Inflammatory macrophage (primary cell): ENCODE measurements at regions not wholly inside any gene's neighbourhood (a gene's known extent, or its start where the extent isn't known, plus 50 kb on each side); places are given as distances from the start of the nearest gene placed in this dataset.
A peak's percentile ranks its signal among the peaks of the same experiment; 100 is the strongest.
"Not testable (repeated sequence)": the region's sequence is repeated elsewhere in the genome, so short reads cannot be mapped to it uniquely, and the experiment has no call there.

ENCODE experiments used
- DNase-seq, 2 donors: peaks; one replicate each; pipeline ENCODE4 v3.0.0-alpha.2; 2020 to 2022

DNA sequence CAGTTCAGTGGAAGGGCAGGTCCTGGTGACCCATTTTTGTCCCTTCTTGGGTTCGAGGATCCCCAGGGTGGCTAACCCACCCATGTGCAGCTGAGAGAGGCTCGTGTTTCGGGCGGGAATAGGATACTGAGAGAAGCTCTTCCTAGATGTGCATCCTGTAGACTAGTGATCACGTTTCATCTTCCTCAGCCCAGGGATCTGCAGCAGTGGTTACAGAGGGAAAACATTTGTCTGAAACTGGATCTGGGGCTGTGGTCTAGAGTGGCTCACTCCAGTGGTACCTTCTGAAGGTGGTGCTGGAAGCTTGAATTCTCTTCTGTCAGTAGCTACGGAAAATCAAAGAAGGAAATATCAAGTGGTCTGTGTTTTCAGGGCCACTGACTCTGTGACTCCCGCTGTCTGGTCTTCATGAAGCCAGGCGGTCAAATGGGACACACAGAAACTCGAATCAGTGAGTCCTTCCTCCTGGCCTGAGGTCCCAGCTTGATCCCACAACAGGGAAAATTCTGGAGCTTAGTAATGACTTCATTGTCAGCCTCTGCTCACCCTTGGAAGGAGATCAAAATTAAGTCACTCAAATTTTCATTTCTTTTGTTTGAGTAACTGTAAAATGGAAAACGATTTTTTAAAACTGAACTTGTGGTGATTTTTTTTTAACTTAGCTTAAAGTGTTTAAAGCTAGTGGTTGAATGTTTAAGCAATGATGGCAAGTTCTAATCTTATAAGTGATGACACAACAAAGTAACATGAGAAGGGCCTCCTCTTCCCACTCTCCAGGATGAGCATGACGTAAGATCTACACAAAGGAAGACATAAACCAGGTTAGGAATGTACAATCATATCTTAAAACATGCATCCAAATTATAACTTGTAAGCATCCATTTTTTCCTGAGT lies 469.3 kb upstream of the KLF6 start:
- no peak for DNase-seq

GRCh38 chr10:4252701-4253100 lies 467.7 kb upstream of the KLF6 start:
- no peak for DNase-seq

GRCh38 chr10:4250587-4250887 lies 465.5 kb upstream of the KLF6 start:
- no peak for DNase-seq

DNA sequence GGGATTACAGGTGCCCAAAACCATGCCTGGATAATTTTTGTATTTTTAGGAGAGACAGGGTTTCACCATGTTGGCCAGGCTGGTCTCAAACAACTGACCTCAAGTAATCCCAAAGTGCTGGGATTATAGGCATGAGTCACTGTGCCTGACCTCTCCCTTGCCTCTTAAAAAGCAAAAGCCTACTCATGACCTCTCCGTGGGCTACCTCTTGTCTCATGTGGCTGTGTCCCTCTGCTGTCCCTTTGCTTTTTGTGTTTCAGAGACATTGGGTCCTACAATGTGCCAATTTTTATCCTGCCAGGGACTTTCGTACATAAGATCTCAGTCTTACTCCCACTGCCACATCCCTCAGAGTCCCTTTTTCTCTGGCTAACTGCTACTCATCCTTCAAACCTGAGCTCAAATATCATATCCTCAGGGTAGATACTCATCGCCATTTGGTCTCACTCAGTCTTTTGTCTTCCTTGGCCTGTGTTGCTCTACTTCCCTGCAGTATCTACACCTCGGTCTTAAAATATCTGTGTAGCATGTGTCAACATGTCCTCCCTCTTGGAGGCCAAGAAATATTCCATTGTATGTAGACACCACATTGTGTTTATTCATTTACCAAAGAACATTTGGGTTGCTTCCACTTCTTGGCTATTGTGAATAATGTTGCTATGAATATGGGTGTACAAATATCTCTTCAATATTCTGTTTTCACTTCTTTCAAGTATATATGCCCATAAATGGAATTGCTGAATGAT lies 465.0 kb upstream of the KLF6 start:
- DNase-seq, result no peak

DNA sequence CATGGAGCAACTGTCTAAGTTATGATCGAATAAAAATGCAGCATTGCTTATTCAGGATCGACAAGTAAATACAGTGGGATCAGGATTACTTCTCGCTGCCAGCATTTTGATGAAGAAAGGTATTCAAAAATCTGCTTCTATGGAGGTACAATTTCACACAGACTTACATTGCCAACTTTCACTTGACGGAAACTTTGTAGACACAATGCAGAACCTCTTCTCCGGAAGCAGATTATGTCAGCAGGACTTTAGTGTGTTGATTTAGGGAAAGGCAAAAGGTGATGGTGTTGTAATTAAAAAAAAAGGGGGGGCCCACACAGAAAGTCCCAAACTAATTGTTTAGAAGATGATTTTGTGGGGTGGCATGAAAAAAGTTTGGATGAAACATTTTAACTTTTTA lies 462.4 kb upstream of the KLF6 start:
- DNase-seq, result no peak

DNA sequence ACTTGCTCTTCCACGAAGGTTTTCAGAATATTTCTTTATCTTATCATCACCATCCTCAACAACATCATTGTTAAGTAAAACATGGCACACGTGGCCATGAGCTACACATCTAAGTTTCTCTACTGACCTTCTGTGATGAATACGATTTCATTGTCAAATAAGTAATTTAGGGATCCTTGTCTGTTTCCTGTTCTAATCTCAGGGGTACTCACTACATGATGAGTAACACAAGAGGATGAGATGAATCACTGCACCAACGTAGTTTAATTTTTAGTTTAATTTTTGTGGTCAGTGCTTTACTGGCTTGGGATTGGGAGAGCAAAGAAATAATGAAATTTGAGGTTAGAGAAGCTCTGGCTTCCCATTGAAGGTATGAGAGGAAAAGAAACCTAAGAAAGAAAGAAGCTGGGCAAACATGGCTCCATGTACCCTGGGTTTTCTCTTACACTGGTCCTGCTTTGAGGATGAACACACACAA lies 461.9 kb upstream of the KLF6 start:
- no peak for DNase-seq

DNA sequence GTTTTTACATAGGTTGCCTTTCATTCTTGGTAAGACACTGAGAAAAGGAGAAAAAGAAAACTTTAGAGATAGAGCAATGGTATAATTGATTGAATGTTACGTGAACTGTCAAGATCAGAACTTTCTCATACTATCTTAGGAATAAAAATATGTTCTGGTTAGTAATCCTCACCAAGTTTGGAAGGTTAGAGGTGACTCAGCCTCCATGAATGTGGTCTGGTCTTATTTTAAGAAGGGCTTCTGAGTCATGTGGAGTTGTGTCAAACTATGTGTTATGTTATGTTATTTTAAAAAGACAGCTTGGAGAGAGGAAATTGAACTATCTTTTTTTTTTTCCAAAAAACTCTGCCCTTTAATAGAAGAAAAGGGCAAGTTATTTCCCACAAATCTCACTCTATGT lies 458.6 kb upstream of the KLF6 start:
- DNase-seq, result peak; percentile 53 to 66

GRCh38 chr10:4243169-4243568 lies 458.2 kb upstream of the KLF6 start:
- no peak for DNase-seq

DNA sequence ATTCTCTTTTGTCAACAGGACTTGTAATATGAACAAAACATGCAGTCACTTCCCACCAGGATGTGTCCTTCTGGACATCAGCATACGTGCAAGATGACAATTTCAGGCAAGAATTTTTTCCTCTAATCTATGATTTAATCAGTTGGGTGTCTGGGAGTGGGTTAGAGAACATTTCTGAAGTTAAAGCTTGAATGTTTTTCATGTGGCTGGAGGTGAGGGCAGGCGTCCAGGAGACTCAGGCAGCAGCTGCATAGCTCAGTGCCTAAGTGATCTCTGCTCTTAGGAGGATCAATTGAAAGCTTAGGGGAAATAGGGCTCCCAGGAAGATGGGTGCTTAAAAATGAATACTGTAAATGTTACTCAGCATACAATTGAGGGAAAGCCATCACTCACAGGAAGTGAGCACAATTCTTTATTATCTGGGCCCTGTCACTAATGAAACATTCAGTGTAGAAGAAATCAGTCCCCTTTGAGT lies 457.6 kb upstream of the KLF6 start:
- DNase-seq, result no peak

DNA sequence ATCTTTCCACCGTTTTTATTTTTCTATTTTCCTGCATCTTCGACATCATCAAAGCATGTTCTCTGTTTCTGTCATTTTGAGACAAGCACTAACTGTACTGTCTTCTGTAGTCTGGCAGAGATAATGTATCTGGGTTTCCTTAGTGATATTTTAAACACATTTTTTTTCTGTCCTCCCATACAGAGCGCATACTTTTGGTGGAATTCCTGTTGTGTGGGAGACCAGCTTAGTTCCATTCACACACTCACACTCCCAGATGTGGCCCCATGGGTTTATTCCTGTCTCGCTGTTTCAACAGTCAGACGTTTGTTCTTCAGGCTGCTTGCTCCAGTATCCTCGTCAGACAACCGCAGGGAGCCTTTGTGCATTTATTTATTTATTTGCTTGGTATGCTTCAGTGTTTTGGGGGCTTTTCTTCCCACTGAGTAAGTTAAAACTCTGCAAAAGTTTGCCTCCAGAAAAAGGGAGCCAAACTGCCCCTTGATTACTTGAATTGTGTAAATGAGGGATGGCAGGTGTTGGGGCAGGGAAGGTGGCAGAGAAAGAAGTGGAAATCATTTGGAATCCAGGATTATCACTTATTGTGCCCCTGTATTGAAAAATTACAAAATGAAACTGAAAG lies 456.8 kb upstream of the KLF6 start:
- no peak for DNase-seq

GRCh38 chr10:4240608-4241197 lies 455.7 kb upstream of the KLF6 start:
- DNase-seq, result no peak

GRCh38 chr10:4239186-4239585 lies 454.2 kb upstream of the KLF6 start:
- DNase-seq, result no peak

DNA sequence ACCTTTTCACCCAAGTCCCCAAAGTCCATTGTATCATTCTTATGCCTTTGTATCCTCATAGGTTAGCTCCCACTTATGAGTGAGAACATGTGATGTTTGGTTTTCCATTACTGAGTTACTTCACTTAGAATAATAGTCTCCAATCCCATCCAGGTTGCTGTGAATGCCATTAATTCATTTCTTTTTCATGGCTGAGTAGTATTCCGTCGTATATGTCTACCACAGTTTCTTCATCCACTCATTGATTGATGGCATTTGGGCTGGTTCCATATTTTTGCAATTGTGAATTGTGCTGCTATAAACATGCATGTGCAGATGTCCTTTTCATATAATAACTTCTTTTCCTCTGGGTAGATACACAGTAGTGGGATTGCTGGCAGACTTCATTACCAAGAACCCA lies 451.9 kb upstream of the KLF6 start:
- DNase-seq, result not testable (repeated sequence)

DNA sequence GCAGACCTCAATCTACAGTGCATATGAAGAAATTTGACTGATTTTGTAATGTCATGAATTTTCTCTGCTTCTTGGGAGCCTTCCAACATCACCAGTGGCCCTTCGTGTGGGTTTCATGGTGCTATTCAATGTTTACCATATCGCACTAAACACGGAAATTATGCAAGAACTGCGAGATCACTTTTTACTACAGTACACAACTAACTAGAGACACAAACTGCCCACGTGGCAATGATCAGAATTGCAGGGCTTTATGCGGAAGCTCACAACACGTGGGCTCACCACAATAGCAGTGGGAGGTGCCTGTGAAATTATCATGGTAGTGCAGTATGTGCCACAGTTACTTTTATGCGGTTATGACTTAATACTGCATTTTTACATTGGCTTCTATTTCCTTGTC lies 449.7 kb upstream of the KLF6 start:
- peak; percentile 62 to 69 for DNase-seq

- no peak for DNase-seq
Observed at GRCh38 chr10:4231439-4231838, 446.4 kb upstream of the KLF6 start.

GRCh38 chr10:4230036-4230435 lies 445.0 kb upstream of the KLF6 start:
- DNase-seq, result no peak

GRCh38 chr10:4229106-4229505 lies 444.1 kb upstream of the KLF6 start:
- no peak for DNase-seq

DNA sequence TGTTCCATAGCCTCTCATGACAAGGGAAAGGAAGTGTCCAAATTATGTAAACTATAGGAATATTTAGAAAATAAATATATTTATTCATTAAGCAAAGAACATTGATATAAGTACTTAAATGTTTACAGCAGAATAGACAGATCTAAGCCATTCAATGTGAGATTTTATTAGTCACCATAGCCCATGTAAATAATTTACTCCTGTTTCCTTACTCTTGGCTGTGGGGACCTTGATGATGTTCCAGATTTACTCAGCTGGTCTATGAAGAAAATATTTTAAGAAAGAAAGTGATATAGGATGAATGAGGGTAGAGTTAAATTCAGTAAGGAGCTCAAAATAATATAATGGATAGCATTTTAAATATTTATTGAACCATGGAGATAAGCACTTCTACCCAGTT lies 442.6 kb upstream of the KLF6 start:
- no peak for DNase-seq

DNA sequence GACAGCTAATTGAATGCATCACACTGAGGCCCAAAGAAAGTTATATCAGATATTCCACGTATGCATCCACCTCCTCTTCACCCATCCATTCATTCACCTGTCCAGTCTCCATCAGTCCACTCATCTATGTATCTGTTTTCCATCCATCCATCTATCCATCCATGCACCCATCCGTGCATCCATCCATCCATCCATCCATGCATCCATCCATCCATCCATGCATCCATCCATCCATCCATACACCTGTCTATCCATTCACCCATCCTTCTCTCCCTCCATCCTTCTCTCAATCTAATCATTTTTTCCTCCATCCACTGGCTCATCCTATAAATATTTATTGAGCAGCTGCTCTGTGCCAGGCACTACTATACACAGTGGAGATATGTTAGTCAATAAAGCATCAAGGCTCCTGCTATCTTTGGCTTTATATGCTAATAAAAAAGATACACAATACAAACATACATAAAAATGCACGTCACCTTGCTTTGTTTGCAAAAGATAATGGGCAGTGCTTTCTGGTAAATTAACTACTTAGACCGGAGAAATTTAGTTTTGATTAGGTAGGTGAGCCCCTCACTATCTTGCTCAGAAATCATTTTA lies 442.0 kb upstream of the KLF6 start:
- DNase-seq, result no peak

GRCh38 chr10:4224178-4224577 lies 439.2 kb upstream of the KLF6 start:
- no peak for DNase-seq

DNA sequence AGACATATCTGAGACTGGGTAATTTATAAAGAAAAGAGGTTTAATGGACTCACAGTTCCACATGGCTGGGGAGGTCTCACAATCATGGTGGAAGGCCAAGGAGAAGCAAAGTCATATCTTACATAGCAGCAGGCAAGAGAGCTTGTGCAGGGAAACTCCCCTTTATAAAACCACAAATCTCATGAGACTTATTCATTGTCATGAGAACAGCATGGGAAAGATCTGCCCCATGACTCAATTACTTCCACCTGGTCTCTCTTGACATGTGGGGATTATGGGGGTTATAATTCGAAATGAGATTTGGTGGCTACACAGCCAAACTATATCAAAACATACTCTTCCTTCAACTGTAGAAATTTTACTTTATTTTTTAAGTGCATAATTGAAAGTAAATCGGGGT lies 436.3 kb upstream of the KLF6 start:
- peak; percentile 18 to 44 for DNase-seq

DNA sequence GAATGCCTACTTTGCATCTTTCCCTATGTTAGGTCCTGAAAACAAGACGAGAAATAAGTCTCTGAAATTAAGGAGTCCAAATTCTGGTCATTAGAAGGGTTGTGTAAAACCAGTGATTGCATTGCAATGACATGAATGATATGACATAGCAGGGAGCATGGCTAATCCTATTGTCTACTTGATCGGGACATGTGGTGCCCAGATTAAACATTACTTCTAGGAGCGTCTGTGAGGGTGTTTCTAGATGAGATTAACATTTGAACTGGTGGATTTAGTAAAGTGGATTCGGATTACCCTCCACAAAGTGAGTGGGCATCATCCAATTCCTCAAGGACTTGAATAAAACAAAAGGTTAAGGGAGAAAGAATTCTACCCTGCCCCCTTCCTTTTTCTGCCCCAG lies 434.9 kb upstream of the KLF6 start:
- no peak for DNase-seq

- DNase-seq, result no peak
Observed at GRCh38 chr10:4217653-4218052, 432.6 kb upstream of the KLF6 start.
